ENCODE measurements at regions not wholly inside any gene's neighbourhood (a gene's known extent, or its start where the extent isn't known, plus 50 kb on each side); places are given as distances from the start of the nearest gene placed in this dataset.
A peak's percentile ranks its signal among the peaks of the same experiment; 100 is the strongest.
"Not testable (repeated sequence)": the region's sequence is repeated elsewhere in the genome, so short reads cannot be mapped to it uniquely, and the experiment has no call there.

DNA sequence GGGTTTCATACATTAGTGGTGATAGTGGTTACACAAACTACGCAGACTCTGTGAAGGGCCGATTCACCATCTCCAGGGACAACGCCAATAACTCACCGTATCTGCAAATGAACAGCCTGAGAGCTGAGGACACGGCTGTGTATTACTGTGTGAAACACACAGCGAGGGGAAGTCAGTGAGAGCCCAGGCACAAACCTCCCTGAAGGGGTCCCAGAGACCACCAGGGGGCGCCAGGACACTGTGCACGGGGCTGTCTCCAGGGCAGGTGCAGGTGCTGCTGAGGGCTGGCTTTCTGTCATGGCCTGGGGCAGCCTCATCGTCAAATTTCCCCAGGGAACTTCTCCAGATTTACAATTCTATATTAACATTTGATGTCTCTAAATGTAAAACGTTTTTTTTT lies 184.6 kb upstream of the TP53TG3C start:
- DNase-seq, result peak; percentile 76

DNA sequence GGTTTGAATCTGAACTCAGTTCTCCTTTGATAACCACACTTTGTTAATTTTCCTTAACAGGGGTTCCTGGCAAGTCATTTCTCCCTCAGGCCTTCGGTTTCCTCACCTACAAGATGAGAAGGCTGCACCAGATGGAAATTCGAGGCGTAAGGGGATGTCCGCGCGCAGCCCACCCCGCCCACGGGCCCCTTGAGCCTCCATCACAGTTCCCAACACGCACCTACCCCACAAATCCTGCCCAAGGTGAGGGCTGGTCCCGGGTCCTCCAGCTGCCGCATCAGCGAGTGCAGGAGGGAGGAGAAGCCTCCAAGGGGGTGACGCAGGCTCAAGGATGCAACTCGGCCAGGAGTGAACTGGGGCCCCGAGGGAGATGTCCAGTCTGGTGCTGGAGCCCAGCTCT lies 166.9 kb upstream of the TP53TG3C start:
- DNase-seq, result not testable (repeated sequence)

DNA sequence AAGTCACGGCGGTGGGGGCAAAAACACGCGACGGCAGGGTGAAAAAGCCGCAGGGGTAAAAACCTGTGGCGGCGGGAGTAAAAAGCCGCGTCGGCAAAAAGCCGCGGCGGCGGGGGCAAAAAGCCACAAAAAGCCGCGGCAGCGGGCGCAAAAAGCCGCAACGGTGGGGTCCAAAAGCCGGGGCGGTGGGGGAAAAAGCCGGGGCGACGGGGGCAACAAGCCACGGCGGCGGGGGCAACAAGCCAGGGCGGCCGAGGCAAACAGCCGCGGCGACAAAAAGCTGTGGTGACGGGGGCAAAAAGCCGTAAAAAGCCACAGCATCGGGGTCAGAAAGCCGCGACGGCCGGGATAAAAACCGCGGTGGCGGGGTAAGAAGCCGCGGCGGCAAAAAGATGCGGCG lies 166.1 kb upstream of the TP53TG3C start:
- DNase-seq, result not testable (repeated sequence)

DNA sequence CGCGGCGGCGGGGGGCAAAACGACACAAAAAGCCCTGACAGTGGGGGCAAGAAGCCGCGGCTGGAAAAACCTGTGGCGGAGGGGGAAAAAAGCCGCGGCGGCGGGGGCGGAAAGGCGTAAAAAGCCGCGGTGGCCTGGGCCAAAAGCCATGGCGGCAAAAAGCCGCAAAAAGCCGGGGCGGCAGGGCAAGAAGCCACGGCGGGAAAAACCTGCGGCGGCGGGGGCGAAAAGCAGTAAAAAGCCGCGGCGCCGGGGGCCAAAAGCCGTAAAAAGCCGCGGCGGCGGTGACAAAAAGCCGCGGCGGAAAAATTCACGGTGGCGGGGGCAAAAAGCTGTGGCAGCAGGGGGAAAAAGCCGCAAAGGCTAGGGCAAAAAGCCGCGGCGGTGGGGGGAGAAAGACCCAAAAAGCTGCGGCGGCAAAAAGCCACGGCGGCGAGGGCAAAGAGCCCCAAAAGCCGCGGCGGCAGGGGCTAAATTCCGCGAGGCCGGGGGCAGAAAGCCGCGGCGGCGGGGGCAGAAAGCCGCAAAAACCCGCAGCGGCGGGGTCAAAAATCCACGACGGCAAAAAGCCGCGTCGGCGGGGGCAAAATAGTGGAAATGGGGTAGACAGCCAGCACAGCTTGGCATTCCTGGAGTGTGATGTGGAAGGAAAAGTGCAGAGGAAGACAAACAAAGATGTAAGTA lies 165.2 kb upstream of the TP53TG3C start:
- DNase-seq, result peak; percentile 26

DNA sequence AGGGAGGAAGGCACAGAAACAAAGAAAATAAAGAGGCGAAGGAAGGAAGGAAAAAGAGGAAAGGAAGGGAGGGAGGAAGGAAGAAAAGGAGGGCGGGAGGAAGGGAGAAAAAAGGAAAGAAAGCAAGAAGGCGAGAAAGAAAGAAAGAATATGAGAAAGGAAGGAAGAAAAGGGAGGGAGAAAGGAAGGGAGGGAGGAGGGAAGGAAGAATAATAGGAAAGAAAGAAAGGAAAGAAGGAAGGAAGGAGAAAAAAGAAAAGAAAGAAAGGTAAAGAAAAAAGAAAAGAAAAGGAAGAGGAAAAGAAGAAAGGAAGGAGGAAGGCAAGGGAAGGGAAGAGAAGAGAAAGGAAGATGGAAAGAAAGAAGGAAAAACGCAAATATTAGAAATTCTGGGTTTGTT lies 145.2 kb upstream of the TP53TG3C start:
- DNase-seq, result not testable (repeated sequence)

DNA sequence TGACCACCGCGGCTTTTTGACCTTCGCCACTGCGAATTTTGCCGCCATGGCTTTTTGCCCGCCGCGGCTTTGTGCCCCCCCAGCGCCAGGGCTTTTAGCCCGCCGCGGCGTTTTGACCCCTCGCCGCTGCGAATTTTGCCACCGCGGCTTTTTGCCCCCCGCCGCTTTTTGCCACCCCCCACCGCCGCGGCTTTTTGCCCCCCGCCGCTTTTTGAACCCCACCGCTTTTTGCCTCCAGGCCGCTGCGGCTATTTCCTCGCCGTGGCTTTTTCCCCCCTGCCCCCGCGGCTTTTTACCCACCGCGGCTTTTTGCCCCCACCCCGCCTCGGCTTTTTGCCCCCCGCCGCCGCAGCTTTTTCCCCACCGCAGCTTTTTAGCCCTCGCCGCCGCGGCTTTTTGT lies 134.8 kb upstream of the TP53TG3C start:
- no peak for DNase-seq

DNA sequence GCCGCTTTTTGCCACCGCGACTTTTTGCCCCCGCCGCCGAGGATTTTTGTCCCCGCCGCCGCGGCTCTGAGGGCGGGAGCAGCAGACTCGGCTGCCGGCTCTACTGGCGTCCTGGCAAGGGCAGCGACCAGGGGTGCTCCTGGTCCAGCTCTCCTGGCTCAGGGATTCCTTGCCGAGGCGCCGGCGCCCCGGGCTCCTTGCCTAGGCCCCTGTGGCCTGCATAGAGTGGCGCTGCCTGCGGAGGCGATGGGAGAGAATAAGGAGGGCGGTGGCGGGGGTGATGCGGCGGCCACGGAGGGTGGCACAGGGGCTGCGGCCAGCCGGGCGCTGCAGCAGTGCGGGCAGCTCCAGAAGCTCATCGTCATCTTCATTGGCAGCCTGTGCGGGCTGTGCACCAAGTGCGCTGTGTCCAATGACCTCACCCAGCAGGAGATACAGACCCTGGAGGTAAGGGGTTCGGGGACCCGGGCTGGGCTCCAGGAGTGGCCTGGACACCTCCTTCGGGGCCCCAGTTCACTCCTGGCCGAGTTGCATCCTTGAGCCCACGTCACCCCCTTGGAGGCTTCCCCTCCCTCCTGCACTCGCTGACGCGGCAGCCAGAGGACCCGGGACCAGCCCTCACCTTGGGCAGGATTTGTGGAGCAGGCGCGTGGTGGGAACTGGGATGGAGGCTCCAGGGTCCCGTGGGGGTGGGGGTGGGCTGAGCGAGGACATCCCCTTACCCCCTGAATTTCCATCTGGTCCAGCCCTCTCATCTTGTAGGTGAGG lies 134.2 kb upstream of the TP53TG3C start:
- DNase-seq, result not testable (repeated sequence)

DNA sequence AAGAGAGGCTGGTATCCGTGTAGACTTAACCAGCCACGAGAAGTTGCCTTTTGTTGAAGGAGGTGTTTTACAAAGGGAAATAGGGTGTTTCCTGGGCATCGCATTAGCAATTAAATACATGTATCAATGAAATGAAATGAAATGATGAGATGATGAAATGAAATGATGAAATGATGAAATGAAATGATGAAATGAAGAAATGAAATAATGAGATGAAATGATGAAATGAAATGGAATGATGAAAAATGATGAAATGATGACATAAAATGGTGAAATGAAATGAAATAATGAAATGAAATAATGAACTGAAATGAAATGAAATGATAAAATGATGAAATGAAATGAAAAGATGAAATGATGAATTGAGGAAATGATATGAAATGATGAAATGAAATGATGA lies 131.3 kb upstream of the TP53TG3C start:
- DNase-seq, result not testable (repeated sequence)

DNA sequence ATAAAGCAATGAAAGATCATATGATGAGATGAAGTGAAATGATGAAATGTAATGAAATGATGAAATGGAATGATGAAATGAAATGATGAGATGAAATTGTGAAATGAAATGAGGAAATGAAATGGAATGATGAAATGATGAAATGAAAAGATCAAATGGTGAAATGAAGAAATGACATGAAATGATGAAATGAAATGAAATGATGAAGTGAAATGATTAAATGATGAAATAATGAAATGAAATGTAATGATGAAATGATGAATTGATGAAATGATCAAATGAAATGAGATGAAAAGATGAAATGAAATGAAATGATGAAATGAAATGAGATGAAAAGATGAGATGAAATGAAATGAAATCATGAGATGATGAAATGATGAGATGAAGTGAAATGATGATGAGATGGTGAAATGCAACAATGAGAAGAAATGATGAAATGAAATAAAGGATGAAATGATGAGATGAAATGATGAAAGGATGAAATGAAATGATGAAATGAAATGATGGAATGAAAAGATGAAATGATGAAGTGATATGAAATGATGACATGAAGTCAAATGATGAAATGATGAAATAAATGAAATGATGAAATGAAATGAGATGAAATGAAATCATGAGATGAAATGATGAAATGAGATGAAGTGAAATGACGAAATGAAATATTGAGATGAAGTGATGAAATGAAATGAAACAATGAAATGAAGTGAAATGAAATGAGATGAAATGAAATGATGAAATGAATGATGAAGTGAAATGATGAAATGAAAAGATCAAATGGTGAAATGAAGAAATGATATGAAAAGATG lies 130.5 kb upstream of the TP53TG3C start:
- DNase-seq, result not testable (repeated sequence)

DNA sequence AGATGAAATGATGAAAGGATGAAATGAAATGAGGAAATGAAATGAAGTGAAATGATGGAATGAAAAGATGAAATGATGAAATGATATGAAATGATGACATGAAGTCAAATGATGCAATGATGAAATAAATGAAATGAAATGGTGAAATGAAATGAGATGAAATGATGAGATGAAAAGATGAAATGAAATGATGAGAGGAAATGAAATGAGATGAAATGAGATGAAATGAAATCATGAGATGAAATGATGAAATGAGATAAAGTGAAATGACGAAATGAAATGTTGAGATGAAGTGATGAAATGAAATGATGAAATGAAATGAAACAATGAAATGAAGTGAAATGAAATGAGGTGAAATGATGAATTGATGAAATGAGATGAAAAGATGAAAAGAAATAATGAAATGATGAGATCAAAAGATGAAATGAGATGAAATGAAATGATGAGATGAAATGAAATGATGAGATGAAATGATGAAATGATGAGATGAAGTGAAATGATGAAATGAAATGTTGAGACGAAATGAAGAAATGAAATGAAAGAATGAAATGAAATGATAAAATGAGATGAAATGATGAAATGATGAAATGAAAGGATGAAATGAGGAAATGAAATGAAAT lies 129.5 kb upstream of the TP53TG3C start:
- not testable (repeated sequence) for DNase-seq

All from activated CD4-positive, alpha-beta T cell treated with anti-CD3 and anti-CD28 coated beads for 48 hours (primary cell).